ENCODE measurements at regions not wholly inside any gene's neighbourhood (a gene's known extent, or its start where the extent isn't known, plus 50 kb on each side); places are given as distances from the start of the nearest gene placed in this dataset.

- no peak for DNase-seq
Observed at GRCh38 chr13:32914686-32915085, 101.5 kb upstream of the KL start.

- DNase-seq: no peak
Observed at GRCh38 chr13:32917504-32917903, 98.7 kb upstream of the KL start.

- no peak for DNase-seq
Observed at GRCh38 chr13:32923725-32924124, 92.5 kb upstream of the KL start.

- no peak for DNase-seq
Observed at GRCh38 chr13:32924886-32925285, 91.3 kb upstream of the KL start.

GRCh38 chr13:32925506-32925905, 90.7 kb upstream of the KL start:
- no peak for DNase-seq

GRCh38 chr13:32932376-32932775, 83.8 kb upstream of the KL start:
- DNase-seq: no peak

GRCh38 chr13:32936716-32937115, 79.5 kb upstream of the KL start:
- no peak for DNase-seq

GRCh38 chr13:32938314-32938713, 77.9 kb upstream of the KL start:
- no peak for DNase-seq

- no peak for DNase-seq
Observed at GRCh38 chr13:32938907-32939306, 77.3 kb upstream of the KL start.

- DNase-seq: peak in 1 of 2 donors; percentile 0
Observed at GRCh38 chr13:32940601-32941000, 75.6 kb upstream of the KL start.

- DNase-seq: no peak
Observed at GRCh38 chr13:32941368-32941767, 74.9 kb upstream of the KL start.

GRCh38 chr13:32946558-32946957, 69.7 kb upstream of the KL start:
- no peak for DNase-seq

GRCh38 chr13:32947411-32948276, 68.6 kb upstream of the KL start:
- DNase-seq: no peak

GRCh38 chr13:32949820-32950219, 66.4 kb upstream of the KL start:
- no peak for DNase-seq

- no peak for DNase-seq
Observed at GRCh38 chr13:32951580-32951979, 64.6 kb upstream of the KL start.

GRCh38 chr13:32955881-32956594, 60.2 kb upstream of the KL start:
- no peak for DNase-seq

- no peak for DNase-seq
Observed at GRCh38 chr13:32956595-32956933, 59.7 kb upstream of the KL start.

- DNase-seq: no peak
Observed at GRCh38 chr13:32960626-32961025, 55.6 kb upstream of the KL start.

- no peak for DNase-seq
Observed at GRCh38 chr13:32961724-32962123, 54.5 kb upstream of the KL start.

GRCh38 chr13:32962342-32962741, 53.9 kb upstream of the KL start:
- no peak for DNase-seq

GRCh38 chr13:32964987-32965386, 51.2 kb upstream of the KL start:
- no peak for DNase-seq

Measured in bone marrow (tissue), 2 donors.